Superior temporal gyrus (tissue), 1 donor: ENCODE measurements at regions not wholly inside any gene's neighbourhood (a gene's known extent, or its start where the extent isn't known, plus 50 kb on each side); places are given as distances from the start of the nearest gene placed in this dataset.
"Not testable (repeated sequence)": the region's sequence is repeated elsewhere in the genome, so short reads cannot be mapped to it uniquely, and the experiment has no call there.

ENCODE experiments used
- DNase-seq: peaks from one replicate; pipeline ENCODE4 v3.0.0-alpha.2; 2016; ENCODE audit errors: extremely low spot score

- not testable (repeated sequence) for DNase-seq
Observed at GRCh38 chr3:177457204-177457603, 259.9 kb upstream of the TBL1XR1 start.

GRCh38 chr3:177459401-177459800 is 262.1 kb upstream of the TBL1XR1 start:
- no peak for DNase-seq

- DNase-seq = no peak
Observed at GRCh38 chr3:177460047-177460446, 262.8 kb upstream of the TBL1XR1 start.

GRCh38 chr3:177461765-177462164 is 264.5 kb upstream of the TBL1XR1 start:
- no peak for DNase-seq

- not testable (repeated sequence) for DNase-seq
Observed at GRCh38 chr3:177463341-177463740, 266.1 kb upstream of the TBL1XR1 start.

- no peak for DNase-seq
Observed at GRCh38 chr3:177463863-177464262, 266.6 kb upstream of the TBL1XR1 start.

- DNase-seq = no peak
Observed at GRCh38 chr3:177464392-177465256, 267.3 kb upstream of the TBL1XR1 start.

GRCh38 chr3:177465257-177465642 is 268.0 kb upstream of the TBL1XR1 start:
- no peak for DNase-seq

GRCh38 chr3:177466074-177466473 is 268.8 kb upstream of the TBL1XR1 start:
- no peak for DNase-seq

GRCh38 chr3:177466622-177467021 is 269.3 kb upstream of the TBL1XR1 start:
- DNase-seq = not testable (repeated sequence)

- no peak for DNase-seq
Observed at GRCh38 chr3:177467247-177467985, 270.1 kb upstream of the TBL1XR1 start.

GRCh38 chr3:177468331-177468730 is 271.0 kb upstream of the TBL1XR1 start:
- no peak for DNase-seq

GRCh38 chr3:177468816-177469215 is 271.5 kb upstream of the TBL1XR1 start:
- no peak for DNase-seq

- no peak for DNase-seq
Observed at GRCh38 chr3:177469216-177469615, 271.9 kb upstream of the TBL1XR1 start.

- no peak for DNase-seq
Observed at GRCh38 chr3:177470197-177470941, 273.1 kb upstream of the TBL1XR1 start.

GRCh38 chr3:177471733-177472480 is 274.6 kb upstream of the TBL1XR1 start:
- peak; percentile 77 for DNase-seq

- no peak for DNase-seq
Observed at GRCh38 chr3:177473184-177473583, 275.9 kb upstream of the TBL1XR1 start.

- no peak for DNase-seq
Observed at GRCh38 chr3:177473903-177474302, 276.6 kb upstream of the TBL1XR1 start.

GRCh38 chr3:177474652-177475355 is 277.5 kb upstream of the TBL1XR1 start:
- no peak for DNase-seq

- DNase-seq = no peak
Observed at GRCh38 chr3:177475356-177475665, 278.0 kb upstream of the TBL1XR1 start.

GRCh38 chr3:177476495-177476894 is 279.2 kb upstream of the TBL1XR1 start:
- no peak for DNase-seq
